ENCODE measurements at regions not wholly inside any gene's neighbourhood (a gene's known extent, or its start where the extent isn't known, plus 50 kb on each side); places are given as distances from the start of the nearest gene placed in this dataset.
"Not testable (repeated sequence)": the region's sequence is repeated elsewhere in the genome, so short reads cannot be mapped to it uniquely, and the experiment has no call there.

- in situ Hi-C loops (cut with MboI; ENCODE audit: low sequenced_read_pairs, unreplicated experiment): no loop called here
- no peak for DNase-seq (ENCODE audit: low spot score)
- no peak for TF ChIP-seq CTCF (IDR thresholded peaks at IDR 0.05; ENCODE audit: borderline replicate concordance, control extremely low read depth, extremely low read depth, insufficient read depth, missing control alignments)
Observed at GRCh38 chrX:106278951-106279350, 110.8 kb downstream of the PWWP3B start.

- DNase-seq (ENCODE audit: low spot score): no peak
- in situ Hi-C loops (cut with MboI; ENCODE audit: low sequenced_read_pairs, unreplicated experiment): no loop called here
- no peak for TF ChIP-seq CTCF (IDR thresholded peaks at IDR 0.05; ENCODE audit: borderline replicate concordance, control extremely low read depth, extremely low read depth, insufficient read depth, missing control alignments)
Observed at GRCh38 chrX:106281383-106281782, 113.3 kb downstream of the PWWP3B start.

- DNase-seq (ENCODE audit: low spot score): no peak
- TF ChIP-seq CTCF (IDR thresholded peaks at IDR 0.05; ENCODE audit: borderline replicate concordance, control extremely low read depth, extremely low read depth, insufficient read depth, missing control alignments): no peak
- in situ Hi-C loops (cut with MboI; ENCODE audit: low sequenced_read_pairs, unreplicated experiment): no loop called here
Observed at GRCh38 chrX:106283841-106284240, 115.7 kb downstream of the PWWP3B start.

- no peak for TF ChIP-seq CTCF (IDR thresholded peaks at IDR 0.05; ENCODE audit: borderline replicate concordance, control extremely low read depth, extremely low read depth, insufficient read depth, missing control alignments)
- DNase-seq (ENCODE audit: low spot score): no peak
- in situ Hi-C loops (cut with MboI; ENCODE audit: low sequenced_read_pairs, unreplicated experiment): no loop called here
Observed at GRCh38 chrX:106284431-106285025, 116.4 kb downstream of the PWWP3B start.

GRCh38 chrX:106286053-106286650, 118.0 kb downstream of the PWWP3B start:
- no peak for TF ChIP-seq CTCF (IDR thresholded peaks at IDR 0.05; ENCODE audit: borderline replicate concordance, control extremely low read depth, extremely low read depth, insufficient read depth, missing control alignments)
- no peak for DNase-seq (ENCODE audit: low spot score)
- in situ Hi-C loops (cut with MboI; ENCODE audit: low sequenced_read_pairs, unreplicated experiment): no loop called here

- in situ Hi-C loops (cut with MboI; ENCODE audit: low sequenced_read_pairs, unreplicated experiment); DNase-seq (ENCODE audit: low spot score): not testable (repeated sequence)
Observed at GRCh38 chrX:106290778-106291177, 122.7 kb downstream of the PWWP3B start.

GRCh38 chrX:106291779-106292390, 123.8 kb downstream of the PWWP3B start:
- in situ Hi-C loops (cut with MboI; ENCODE audit: low sequenced_read_pairs, unreplicated experiment): not testable (repeated sequence)

More at GRCh38 chrX:106291779-106292390, 123.8 kb downstream of the PWWP3B start:
- not testable (repeated sequence) for DNase-seq (ENCODE audit: low spot score)
